CD14-positive monocyte (primary cell): ENCODE measurements at regions not wholly inside any gene's neighbourhood (a gene's known extent, or its start where the extent isn't known, plus 50 kb on each side); places are given as distances from the start of the nearest gene placed in this dataset.

Experiments
- DNase-seq, 3 donors: peaks; one replicate each; pipeline ENCODE4 v3.0.0-alpha.2; 2011 to 2022
- H2AFZ ChIP-seq: 2 replicates; pipeline ENCODE4 v1.6.0; 2012; ENCODE audit warnings: mild to moderate bottlenecking, low read depth, low read length, inconsistent platforms; ENCODE audit not compliant: insufficient read depth, poor library complexity, severe bottlenecking
- H3K27ac ChIP-seq, 2 donors: 1 replicate in 1 of 2; 2 replicates in 1 of 2; pipeline ENCODE4 v1.5.1; 2012 to 2013; ENCODE audit warnings: low read length in 2 of 2, control low read depth in 1 of 2, inconsistent platforms in 1 of 2, low read depth in 1 of 2, mild to moderate bottlenecking in 1 of 2
- H3K27me3 ChIP-seq, 2 donors: one replicate each; pipeline versions ENCODE4 v1.6.0 to v1.6.1; 2011 to 2013; ENCODE audit warnings: low read length in 2 of 2; ENCODE audit not compliant: control insufficient read depth in 2 of 2, insufficient read depth in 2 of 2
- H3K36me3 ChIP-seq, 2 donors: replicated peaks in 1 of 2; 1 replicate in 1 of 2; 2 replicates in 1 of 2; pipeline versions ENCODE4 v1.5.1 to v1.6.1; 2012 to 2013; ENCODE audit warnings: low read length in 2 of 2, control low read depth in 1 of 2, inconsistent platforms in 1 of 2, mild to moderate bottlenecking in 1 of 2; ENCODE audit not compliant: insufficient read depth in 2 of 2, control insufficient read depth in 1 of 2
- H3K4me1 ChIP-seq, 2 donors: 1 replicate in 1 of 2; 2 replicates in 1 of 2; pipeline versions ENCODE4 v1.5.1 to v1.6.1; 2012 to 2013; ENCODE audit warnings: low read length in 2 of 2, control low read depth in 1 of 2, inconsistent platforms in 1 of 2, mild to moderate bottlenecking in 1 of 2, moderate library complexity in 1 of 2; ENCODE audit not compliant: insufficient read depth in 2 of 2, control insufficient read depth in 1 of 2
- H3K4me2 ChIP-seq: replicated peaks from 2 replicates; pipeline ENCODE3; 2012; ENCODE audit warnings: low read length, moderate library complexity, mild to moderate bottlenecking; ENCODE audit not compliant: poor library complexity, severe bottlenecking; ENCODE audit errors: extremely low read depth
- H3K4me3 ChIP-seq, 3 experiments: fragments of 200-600 bp in 1 of 3; sonication (generic) in 1 of 3; replicated peaks in 1 of 3; 1 replicate in 2 of 3; 2 replicates in 1 of 3; pipeline ENCODE4 v1.5.1; 2011 to 2013; ENCODE audit warnings: low read length in 3 of 3, mild to moderate bottlenecking in 3 of 3, control low read depth in 2 of 3, low read depth in 2 of 3, inconsistent platforms in 1 of 3, moderate library complexity in 1 of 3
- H3K79me2 ChIP-seq: 2 replicates; pipeline ENCODE4 v1.6.0; 2012; ENCODE audit warnings: mild to moderate bottlenecking, control low read depth, inconsistent platforms, low read length, moderate library complexity; ENCODE audit not compliant: insufficient read depth
- H3K9ac ChIP-seq: 2 replicates; pipeline ENCODE4 v1.6.0; 2017; ENCODE audit warnings: low read length, mild to moderate bottlenecking; ENCODE audit not compliant: insufficient read depth, poor library complexity, severe bottlenecking
- H3K9me3 ChIP-seq, 2 donors: replicated peaks in 1 of 2; 1 replicate in 1 of 2; 2 replicates in 1 of 2; pipeline versions ENCODE4 v1.5.1 to v1.6.1; 2012 to 2013; ENCODE audit warnings: low read length in 2 of 2, control low read depth in 1 of 2; ENCODE audit not compliant: control insufficient read depth in 1 of 2, insufficient read depth in 1 of 2
- H4K20me1 ChIP-seq: 2 replicates; pipeline ENCODE4 v1.6.0; 2012; ENCODE audit warnings: mild to moderate bottlenecking, low read length, control low read depth, moderate library complexity; ENCODE audit not compliant: insufficient read depth
- H3K27ac Mint-ChIP-seq, 7 donors: one replicate each; pipeline ENCODE4 v1.8.0; 2020; ENCODE audit warnings: mild to moderate bottlenecking in 7 of 7, mixed read lengths in 7 of 7, moderate library complexity in 6 of 7, inconsistent platforms in 2 of 7
- H3K27me3 Mint-ChIP-seq, 3 donors: one replicate each; pipeline ENCODE4 v1.8.0; 2021 to 2022; ENCODE audit warnings: low read depth in 3 of 3, mild to moderate bottlenecking in 3 of 3, mixed read lengths in 3 of 3, moderate library complexity in 3 of 3, inconsistent platforms in 1 of 3
- H3K36me3 Mint-ChIP-seq, 2 donors: one replicate each; pipeline ENCODE4 v1.8.0; 2020; ENCODE audit warnings: mixed read lengths in 2 of 2, inconsistent platforms in 1 of 2, mild to moderate bottlenecking in 1 of 2
- H3K4me1 Mint-ChIP-seq: one replicate; pipeline ENCODE4 v1.8.0; 2020; ENCODE audit warnings: mild to moderate bottlenecking, mixed read lengths
- H3K4me3 Mint-ChIP-seq, 2 donors: one replicate each; pipeline ENCODE4 v1.8.0; 2020; ENCODE audit warnings: mild to moderate bottlenecking in 2 of 2, mixed read lengths in 2 of 2, moderate library complexity in 1 of 2
- H3K9me3 Mint-ChIP-seq, 7 donors: one replicate each; pipeline ENCODE4 v1.8.0; 2020 to 2022; ENCODE audit warnings: mixed read lengths in 7 of 7, mild to moderate bottlenecking in 6 of 7, moderate library complexity in 6 of 7, inconsistent platforms in 2 of 7
- CTCF ChIP-seq: fragments of 200-600 bp; IDR thresholded peaks from one replicate; pipeline ENCODE4 v1.8.0; 2022; ENCODE audit warnings: antibody characterized with exemption, mild to moderate bottlenecking
- WGBS: methylation state at CpG from one replicate; pipeline ENCODE4 v1.1.5; 2013; ENCODE audit warnings: missing lambda C conversion rate; ENCODE audit not compliant: insufficient coverage; 5-methylcytosine and 5-hydroxymethylcytosine counted together
- intact Hi-C, 2 donors: fragments of 100-400 bp; cut with micrococcal nuclease; formaldehyde crosslinking; loops; one replicate each; pipeline versions ENCODE4 v1.15.0 to v1.15.1; 2023

DNA sequence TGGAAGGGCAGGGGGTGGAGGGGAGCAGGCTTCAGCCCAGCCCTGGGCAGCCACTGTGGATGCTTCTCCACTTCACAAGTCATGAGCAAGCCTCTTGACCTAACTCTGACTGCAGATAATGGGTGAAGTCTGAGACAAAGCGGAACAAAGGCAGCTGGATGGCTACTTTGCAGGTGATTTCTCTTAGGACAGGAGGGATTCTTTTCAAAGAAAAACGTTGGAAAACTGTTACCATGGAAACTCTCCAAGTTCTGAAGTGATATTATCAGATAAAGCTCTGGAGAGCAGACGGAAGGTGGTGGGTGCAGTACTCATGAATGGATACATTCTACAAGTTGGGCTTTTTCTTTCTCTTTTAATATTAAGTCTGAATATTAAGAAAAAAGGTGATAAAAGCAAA is 254.2 kb upstream of the SLCO3A1 start:
- Mint-ChIP-seq H3K27ac (no peak overlapping the region), H3K36me3 (no peaks in the 10 kb centered on the region), H3K9me3 (no peaks in the 10 kb centered on the region), H3K4me1 (no peaks in the 10 kb centered on the region), H3K4me3 (peak overlapping the region in 1 of 2 donors; percentile 21), H3K27me3 (peaks cover 0 to 4% (median 0%) of the 10 kb centered on the region in 3 donors)
- no peak for DNase-seq
- no peaks in the 10 kb centered on the region for H3K9me3 ChIP-seq
- H3K4me3 ChIP-seq = no peak overlapping the region
- H2AFZ ChIP-seq = no peak overlapping the region
- H3K9ac ChIP-seq = no peak overlapping the region
- H3K79me2 ChIP-seq = no peaks in the 10 kb centered on the region
- no peak overlapping the region for H3K4me2 ChIP-seq
- 63% methylated on average over 2 of the region's 3 CpGs for WGBS
- H3K27ac ChIP-seq = no peak overlapping the region
- peaks cover 0 to 3% of the 10 kb centered on the region in 2 donors for H3K27me3 ChIP-seq
- no peaks in the 10 kb centered on the region for H3K4me1 ChIP-seq
- intact Hi-C loops = no loop called here
- H3K36me3 ChIP-seq = no peaks in the 10 kb centered on the region
- H4K20me1 ChIP-seq = no peaks in the 10 kb centered on the region
- no peak for TF ChIP-seq CTCF

DNA sequence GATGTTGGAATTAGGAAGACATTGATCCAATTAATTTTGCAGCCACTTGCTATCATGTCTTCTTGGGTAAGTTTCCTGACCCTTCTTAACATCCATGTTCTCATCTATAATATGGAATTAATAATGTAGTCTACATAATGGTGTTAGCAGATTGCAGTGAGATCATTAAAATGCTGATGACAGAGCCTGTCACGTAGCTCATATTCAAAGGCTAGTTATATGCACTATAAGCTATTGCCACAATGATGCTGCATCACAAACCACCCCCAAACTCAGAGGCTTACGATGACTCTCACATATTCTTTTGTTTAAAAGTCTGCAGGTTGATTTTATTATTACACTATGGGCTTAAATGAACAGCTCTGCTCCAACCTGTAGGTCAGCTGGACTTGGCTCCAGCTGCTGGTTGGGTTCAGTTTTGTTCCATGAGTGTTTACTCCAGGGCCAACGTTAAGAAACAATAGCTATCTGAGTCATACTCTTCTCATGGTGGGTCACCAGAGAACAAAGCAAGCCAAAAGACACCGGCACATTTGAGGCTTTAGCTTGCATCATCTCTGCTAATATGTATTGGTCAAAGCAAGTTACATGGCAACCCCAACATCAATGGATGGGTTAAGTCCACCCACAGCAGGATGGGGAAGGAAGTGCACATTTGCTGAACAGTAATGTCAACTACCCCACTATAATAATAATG is 250.0 kb upstream of the SLCO3A1 start:
- Mint-ChIP-seq H3K36me3 (no peaks in the 10 kb centered on the region), H3K27ac (no peak overlapping the region), H3K9me3 (no peaks in the 10 kb centered on the region), H3K4me3 (no peak overlapping the region), H3K4me1 (no peaks in the 10 kb centered on the region), H3K27me3 (peaks cover 0 to 3% (median 2%) of the 10 kb centered on the region in 3 donors)
- peaks cover 0 to under 1% of the 10 kb centered on the region in 2 donors for H3K27me3 ChIP-seq
- H4K20me1 ChIP-seq = no peaks in the 10 kb centered on the region
- no peak overlapping the region for H3K9ac ChIP-seq
- no peaks in the 10 kb centered on the region for H3K4me1 ChIP-seq
- H3K4me3 ChIP-seq = no peak overlapping the region
- intact Hi-C loops = no loop called here
- no peak overlapping the region for H2AFZ ChIP-seq
- H3K27ac ChIP-seq = no peak overlapping the region
- H3K79me2 ChIP-seq = no peaks in the 10 kb centered on the region
- TF ChIP-seq CTCF = no peak
- DNase-seq = no peak
- no peaks in the 10 kb centered on the region for H3K36me3 ChIP-seq
- 49% methylated on average over 2 of the region's 4 CpGs for WGBS
- no peak overlapping the region for H3K4me2 ChIP-seq
- H3K9me3 ChIP-seq = no peaks in the 10 kb centered on the region
